NCI-H2107 treated with DMSO at 0.1 percent for 48 hours (cell line): ENCODE measurements at regions not wholly inside any gene's neighbourhood (a gene's known extent, or its start where the extent isn't known, plus 50 kb on each side); places are given as distances from the start of the nearest gene placed in this dataset.
A peak's percentile ranks its signal among the peaks of the same experiment; 100 is the strongest.

ENCODE experiments used
- DNase-seq: peaks from one replicate; lab custom pipeline; 2025; ENCODE audit not compliant: unreplicated experiment; lab: John Stamatoyannopoulos, UW

GRCh38 chr12:108462686-108463085 lies 52.4 kb upstream of the FICD start:
- DNase-seq: no peak

GRCh38 chr12:108461058-108461660 lies 53.9 kb upstream of the FICD start:
- no peak for DNase-seq

GRCh38 chr12:108459149-108459548 lies 55.9 kb upstream of the FICD start:
- DNase-seq: no peak

GRCh38 chr12:108457734-108458361 lies 57.2 kb upstream of the FICD start:
- no peak for DNase-seq

- DNase-seq: peak; percentile 71
Measured at GRCh38 chr12:108457006-108457733, 57.9 kb upstream of the FICD start.

- DNase-seq: no peak
Measured at GRCh38 chr12:108455706-108456105, 59.4 kb upstream of the FICD start.

GRCh38 chr12:108454539-108455139 lies 60.4 kb upstream of the FICD start:
- DNase-seq: no peak

GRCh38 chr12:108449478-108449877 lies 65.6 kb upstream of the FICD start:
- DNase-seq: no peak

GRCh38 chr12:108448246-108448645 lies 66.8 kb upstream of the FICD start:
- DNase-seq: no peak

- no peak for DNase-seq
Measured at GRCh38 chr12:108447168-108447832, 67.8 kb upstream of the FICD start.

GRCh38 chr12:108446766-108447165 lies 68.3 kb upstream of the FICD start:
- DNase-seq: no peak

GRCh38 chr12:108442910-108443309 lies 72.2 kb upstream of the FICD start:
- no peak for DNase-seq

- DNase-seq: no peak
Measured at GRCh38 chr12:108442067-108442466, 73.0 kb upstream of the FICD start.

GRCh38 chr12:108441549-108441948 lies 73.5 kb upstream of the FICD start:
- no peak for DNase-seq

- no peak for DNase-seq
Measured at GRCh38 chr12:108440736-108441135, 74.3 kb upstream of the FICD start.

GRCh38 chr12:108438667-108439066 lies 76.4 kb upstream of the FICD start:
- DNase-seq: no peak

GRCh38 chr12:108432423-108433121 lies 82.5 kb upstream of the FICD start:
- DNase-seq: no peak

- DNase-seq: no peak
Measured at GRCh38 chr12:108430926-108431325, 84.2 kb upstream of the FICD start.

- DNase-seq: no peak
Measured at GRCh38 chr12:108430245-108430644, 84.8 kb upstream of the FICD start.

GRCh38 chr12:108425238-108425795 lies 86.2 kb upstream of the CMKLR1 start:
- peak; percentile 89 for DNase-seq

- DNase-seq: no peak
Measured at GRCh38 chr12:108424816-108425215, 85.7 kb upstream of the CMKLR1 start.
